ENCODE measurements at regions not wholly inside any gene's neighbourhood (a gene's known extent, or its start where the extent isn't known, plus 50 kb on each side); places are given as distances from the start of the nearest gene placed in this dataset.

GRCh38 chr4:3832536-3833220 lies 66.5 kb downstream of the ADRA2C start:
- DNase-seq: no peak

- DNase-seq: no peak
Measured at GRCh38 chr4:3833326-3833989, 67.3 kb downstream of the ADRA2C start.

DNA sequence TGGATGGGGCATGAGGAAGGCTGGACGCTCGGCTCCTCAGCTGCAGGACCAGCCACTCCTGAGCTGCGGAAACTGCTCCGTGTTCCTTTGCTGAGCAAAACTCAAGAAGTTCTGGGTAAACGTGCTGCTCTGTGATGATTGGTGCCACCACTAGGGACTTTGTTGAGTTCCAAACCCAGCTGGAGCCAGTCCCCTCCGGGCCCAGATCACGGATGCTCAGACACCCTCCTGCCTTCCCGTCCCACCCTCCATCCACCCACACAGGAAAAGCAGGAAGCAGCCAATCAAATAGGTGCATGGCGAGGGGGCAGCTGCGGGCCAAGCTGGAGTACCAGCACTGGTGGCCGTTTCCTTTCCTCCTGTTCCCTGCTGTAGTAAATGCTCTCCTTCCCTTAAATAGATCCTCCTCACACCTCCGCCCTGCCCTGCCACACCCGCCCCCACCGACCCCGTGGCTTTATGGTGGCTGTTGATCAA lies 68.0 kb downstream of the ADRA2C start:
- no peak for DNase-seq

- no peak for DNase-seq
Measured at GRCh38 chr4:3834663-3835521, 68.7 kb downstream of the ADRA2C start.

GRCh38 chr4:3835527-3836405 lies 69.6 kb downstream of the ADRA2C start:
- no peak for DNase-seq

DNA sequence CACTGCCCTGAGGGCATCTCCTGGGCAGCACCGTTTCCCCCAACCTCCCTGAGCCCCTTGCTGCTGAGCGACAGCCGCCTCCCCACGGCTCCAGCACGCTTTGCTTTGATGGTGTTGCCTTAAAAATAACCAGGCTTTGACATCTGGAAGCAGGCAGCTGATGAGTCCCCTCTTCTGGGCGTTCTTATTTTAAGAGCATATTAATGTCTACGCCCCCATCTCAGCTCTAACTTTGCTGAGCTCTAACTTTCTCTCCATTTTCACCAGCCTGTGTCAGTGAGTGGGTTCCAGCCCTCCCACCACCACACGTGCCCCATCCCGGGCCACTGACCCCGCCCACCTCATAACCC lies 70.2 kb downstream of the ADRA2C start:
- no peak for DNase-seq

- DNase-seq: no peak
Measured at GRCh38 chr4:3836756-3837601, 70.8 kb downstream of the ADRA2C start.

DNA sequence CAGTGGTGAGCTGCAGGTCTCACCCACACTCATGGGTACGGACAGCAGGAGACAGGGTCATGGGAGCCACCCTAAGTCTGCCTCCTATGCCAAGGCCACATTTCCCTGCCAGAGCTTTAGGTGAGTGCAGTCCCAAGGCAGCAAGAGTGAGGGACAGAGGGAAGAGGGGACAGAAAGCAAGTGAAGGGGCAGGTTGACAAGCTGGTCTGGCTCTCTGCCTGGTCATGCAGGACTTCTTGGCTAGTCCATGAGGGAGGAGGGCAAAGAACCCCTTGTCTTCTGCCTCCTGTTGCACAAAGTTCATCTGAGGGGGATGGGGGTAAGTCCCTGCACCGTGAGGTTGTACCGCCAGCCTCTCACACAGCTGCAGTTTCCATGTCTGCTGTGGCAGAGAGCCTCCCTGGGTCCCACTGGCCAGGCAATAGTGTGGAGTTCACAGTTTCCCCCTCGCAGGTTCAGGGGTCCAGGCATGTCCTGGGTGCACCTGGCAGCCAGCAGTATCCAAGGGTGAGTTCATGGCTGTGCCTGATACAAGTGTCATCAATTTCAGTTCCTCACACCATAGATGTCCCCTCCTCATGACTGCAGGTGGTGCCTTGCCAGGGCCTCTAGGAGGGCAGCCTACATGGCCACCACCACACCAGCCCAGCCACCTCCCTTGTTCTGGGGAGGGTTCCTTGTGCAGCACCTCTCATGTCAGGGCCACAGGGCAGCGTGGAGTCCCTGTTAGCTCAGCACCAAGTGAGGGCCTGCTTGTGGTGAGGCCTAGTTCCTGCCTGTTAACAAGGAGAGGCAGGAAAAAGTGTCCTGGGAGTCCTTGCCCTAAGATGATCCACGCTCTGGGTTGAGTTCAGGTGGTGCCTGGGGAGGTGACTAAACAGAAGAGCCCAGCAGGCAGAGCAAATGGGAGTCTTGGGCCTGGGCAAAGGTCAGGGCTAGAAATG lies 72.5 kb downstream of the ADRA2C start:
- no peak for DNase-seq

GRCh38 chr4:3845094-3845743 lies 79.0 kb downstream of the ADRA2C start:
- DNase-seq: no peak

- DNase-seq: no peak
Measured at GRCh38 chr4:3845744-3846429, 79.7 kb downstream of the ADRA2C start.

DNA sequence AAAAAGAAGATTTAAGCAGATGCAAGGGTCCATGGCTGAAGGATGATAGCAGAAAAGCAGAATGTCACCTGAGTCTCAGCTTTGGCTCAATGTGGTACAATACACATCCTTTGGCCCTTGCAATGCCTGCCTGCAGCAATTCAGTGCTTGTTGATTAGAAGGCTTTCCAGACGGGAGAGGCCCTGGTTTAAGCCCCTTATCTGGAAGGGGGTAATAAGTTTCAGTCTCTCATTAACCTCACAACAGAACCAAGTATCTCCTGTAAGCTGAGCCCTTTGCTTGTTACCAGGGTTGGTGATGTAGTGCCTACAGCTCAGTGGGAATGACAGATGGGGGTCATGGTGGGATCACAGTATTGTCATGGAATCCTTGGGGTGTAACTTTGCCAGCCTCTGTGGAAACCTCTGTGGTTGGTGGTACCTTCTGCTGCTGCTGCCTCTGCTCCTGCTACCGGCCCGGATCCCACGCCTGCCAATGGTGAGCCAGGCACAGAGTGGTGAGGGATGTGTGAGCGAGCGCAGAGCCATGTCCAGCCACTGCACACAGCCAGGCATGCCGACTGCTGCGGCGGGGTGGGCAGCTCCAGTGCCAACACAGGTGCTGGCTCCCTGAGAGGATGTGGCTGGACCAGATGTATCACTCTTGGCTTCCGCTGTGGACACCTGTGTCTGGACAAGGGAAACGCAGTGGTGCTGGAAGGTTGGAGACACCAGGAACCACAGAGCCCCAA lies 81.2 kb downstream of the ADRA2C start:
- DNase-seq: no peak

DNA sequence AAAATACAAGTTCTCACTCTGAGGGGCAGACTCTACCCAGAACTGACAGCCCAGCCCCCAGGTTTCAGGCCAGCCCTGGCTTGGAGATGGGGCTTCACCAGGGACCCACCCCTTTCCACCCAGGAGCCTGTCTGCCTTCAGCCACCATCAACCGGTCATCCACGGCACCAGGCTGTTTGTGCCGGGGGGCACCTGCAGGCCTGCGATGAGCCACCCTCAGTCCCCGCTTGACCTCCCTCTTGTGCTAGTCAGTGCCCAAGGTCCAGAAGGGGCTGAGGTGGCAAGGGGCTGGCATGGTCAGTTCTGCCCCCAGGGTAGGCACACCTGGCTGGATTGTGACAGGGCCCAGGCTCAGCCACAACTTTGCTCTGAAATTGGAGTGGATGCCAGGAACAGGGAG lies 82.1 kb downstream of the ADRA2C start:
- no peak for DNase-seq

GRCh38 chr4:3849140-3849539 lies 83.0 kb downstream of the ADRA2C start:
- DNase-seq: no peak

DNA sequence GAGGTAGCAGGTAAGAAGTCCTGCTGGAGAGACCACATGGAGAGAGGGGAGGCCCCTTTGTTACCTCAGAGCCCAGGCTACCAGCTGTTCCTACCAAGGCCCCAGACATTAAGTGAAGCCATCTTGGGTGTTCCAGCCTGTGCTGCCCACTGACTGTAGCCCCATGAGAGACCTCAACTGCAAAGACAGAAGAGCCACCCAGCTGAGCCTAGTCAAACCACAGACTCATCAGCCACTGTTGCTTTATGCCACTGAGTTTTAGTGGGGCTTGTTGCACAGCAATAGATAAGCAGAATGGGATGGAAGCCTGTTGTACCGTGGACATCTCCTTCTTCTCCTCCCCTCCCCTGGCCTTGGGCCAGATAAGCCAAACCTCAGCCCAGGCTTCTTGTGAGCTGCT lies 83.9 kb downstream of the ADRA2C start:
- no peak for DNase-seq

DNA sequence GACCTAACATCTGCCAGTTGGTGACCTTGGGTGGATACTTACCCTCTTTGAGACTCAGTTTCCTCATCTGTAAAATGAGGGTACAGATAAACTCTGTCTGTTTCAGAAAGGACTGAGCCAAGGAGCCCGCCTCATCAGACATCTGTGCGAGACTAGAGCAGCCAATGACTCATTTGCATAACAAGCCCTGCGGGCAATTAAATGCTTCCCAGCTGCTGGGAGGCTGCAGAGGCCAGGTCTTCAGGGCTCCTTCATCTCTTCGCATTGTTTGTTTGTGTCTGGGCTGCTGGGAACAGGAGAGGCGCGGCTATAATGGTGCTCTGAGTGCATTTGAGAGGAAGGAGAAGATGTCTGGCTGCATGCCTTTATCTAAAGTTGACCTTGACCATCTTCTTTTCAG lies 85.0 kb downstream of the ADRA2C start:
- DNase-seq: no peak

GRCh38 chr4:3851881-3852280 lies 85.7 kb downstream of the ADRA2C start:
- no peak for DNase-seq

GRCh38 chr4:3852309-3852708 lies 86.1 kb downstream of the ADRA2C start:
- DNase-seq: no peak

DNA sequence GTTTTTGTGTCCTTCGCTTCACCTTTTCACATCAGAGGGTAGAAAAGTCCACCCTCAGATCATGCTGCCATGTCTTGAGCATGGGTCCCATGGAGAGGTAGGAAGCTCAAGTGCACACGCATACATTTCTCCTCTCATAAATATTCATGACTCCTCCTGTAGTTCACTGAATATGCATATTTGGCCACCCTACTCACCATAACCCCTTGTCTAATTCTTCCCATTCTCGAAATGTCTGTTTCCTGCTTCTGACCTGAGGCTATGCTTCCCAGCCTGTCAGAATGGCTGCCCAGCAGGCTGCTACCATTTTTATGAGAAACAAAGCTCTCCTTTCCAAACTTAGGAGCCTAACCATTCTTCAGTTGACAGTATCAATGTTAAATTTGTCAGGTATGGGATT lies 86.5 kb downstream of the ADRA2C start:
- DNase-seq: no peak
